ENCODE measurements at regions not wholly inside any gene's neighbourhood (a gene's known extent, or its start where the extent isn't known, plus 50 kb on each side); places are given as distances from the start of the nearest gene placed in this dataset.
"Not testable (repeated sequence)": the region's sequence is repeated elsewhere in the genome, so short reads cannot be mapped to it uniquely, and the experiment has no call there.

DNA sequence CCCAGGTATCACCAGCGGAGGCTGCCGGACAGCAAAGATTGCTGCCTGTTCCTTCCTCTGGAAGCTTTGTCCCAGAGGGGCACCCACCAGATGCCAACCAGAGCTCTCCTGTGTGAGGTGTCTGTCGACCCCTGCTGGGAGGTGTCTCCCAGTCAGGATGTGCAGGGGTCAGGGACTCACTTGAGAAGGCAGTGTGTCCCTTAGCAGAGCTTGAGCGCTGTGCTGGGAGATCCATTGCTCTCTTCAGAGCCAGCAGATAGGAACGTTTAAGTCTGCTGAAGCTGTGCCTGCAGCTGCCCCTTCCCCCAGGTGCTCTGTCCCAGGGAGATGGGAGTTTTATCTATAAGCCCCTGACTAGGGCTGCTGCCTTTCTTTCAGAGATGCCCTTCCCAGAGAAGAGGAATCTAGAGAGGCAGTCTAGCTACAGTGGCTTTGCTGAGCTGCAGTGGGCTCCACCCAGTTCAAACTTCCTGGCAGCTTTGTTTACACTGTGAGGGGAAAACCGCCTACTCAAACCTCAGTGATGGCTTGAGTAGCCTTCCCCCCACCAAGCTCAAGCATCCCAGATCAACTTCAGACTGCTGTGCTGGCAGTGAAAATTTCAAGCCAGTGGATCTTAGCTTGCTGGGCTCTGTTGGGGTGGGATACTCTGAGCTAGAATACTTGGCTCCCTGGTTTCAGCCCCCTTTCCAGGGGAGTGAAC is 253.7 kb downstream of the SPATA31A6 start:
- DNase-seq = not testable (repeated sequence)

DNA sequence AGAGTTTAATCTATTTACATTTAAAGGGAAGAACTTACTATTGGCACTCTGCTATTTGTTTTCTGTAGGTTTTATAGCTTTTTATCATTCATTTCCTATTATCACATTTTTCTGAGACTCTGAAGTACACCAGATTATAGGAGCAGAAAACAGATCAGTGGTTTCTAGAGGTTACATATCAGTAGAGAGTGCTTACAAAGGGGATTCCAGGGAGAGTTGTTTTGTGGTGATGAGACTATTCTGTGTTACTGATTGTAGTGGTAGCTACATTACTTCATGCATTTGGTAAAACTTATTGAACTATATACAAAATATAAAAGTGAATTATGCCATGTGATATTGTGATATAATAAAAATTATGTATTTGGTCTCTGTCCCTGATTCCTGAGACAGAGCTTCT is 259.2 kb downstream of the SPATA31A6 start:
- not testable (repeated sequence) for DNase-seq

DNA sequence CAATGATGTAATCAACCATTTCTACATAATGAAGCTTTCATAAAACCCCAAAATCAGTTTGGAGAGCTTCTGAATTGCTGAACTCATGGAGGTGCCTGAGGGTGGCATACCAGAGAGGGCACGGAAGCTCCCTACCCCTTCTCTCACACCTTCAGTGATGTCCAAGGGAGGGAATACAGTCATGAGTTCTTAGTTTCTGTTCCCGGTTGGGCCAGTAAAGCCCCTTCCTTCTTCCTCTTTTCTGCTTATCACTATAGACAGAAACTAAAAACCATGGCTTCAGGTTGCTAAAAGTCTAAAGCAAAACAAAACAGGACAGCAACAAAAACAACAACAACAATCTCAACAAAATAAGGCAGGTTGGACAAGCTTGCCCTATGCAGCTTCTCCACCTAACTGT is 260.0 kb downstream of the SPATA31A6 start:
- DNase-seq = not testable (repeated sequence)

DNA sequence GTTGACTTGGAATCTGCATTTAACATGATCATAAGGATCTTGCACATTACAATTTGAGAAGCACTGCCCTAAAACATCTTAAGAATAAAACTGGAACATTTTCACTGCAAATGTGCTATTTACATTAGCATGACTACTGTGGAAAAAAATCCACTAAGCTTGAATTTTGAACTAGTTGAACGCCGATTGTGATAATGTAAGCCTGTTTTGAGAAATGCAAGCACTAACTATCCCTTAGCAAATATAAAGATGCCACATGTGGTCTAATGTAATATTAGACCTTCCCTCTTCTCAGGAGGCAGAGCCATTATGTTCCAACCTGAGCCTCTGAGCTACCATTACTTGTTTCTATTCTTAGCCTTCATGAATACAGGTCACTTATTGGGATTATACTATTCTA is 278.0 kb downstream of the SPATA31A6 start:
- DNase-seq = not testable (repeated sequence)

DNA sequence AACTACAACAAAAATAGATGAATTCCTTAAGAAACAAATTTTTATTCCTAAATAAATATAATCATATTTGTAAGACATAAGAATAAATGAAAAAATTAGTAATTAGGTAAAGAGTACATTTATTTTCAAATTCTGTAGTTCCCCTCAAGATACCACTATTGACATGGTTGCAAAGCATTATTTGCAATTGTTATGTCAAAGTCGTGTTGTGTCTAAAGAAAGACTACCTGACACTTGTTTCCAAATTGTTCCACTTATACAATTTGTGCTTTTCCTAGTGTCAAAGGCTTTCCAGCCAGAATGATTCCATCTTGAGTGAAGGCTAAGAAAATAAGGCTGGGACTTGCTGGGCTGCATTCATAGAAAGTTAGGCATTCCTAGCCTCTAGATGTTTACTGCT is 278.4 kb downstream of the SPATA31A6 start:
- DNase-seq = not testable (repeated sequence)

DNA sequence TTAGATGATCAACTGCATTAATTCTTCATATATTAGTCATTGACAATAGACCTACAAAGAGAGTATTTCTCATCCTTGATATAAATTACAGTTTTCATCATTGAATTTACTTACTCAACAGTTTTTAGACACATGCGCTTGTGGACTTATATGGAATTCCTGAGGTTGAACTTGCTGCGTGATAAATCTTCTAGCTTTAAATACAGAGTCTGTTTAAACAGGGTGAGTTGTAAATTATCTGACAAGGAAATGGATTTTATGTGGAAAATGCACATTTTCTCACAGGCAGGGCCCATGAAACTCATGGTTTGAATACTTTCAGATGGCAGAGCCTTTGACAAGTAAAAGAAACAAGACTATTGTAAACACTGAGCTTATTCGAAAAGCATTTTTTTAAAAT is 280.5 kb downstream of the SPATA31A6 start:
- DNase-seq = not testable (repeated sequence)

DNA sequence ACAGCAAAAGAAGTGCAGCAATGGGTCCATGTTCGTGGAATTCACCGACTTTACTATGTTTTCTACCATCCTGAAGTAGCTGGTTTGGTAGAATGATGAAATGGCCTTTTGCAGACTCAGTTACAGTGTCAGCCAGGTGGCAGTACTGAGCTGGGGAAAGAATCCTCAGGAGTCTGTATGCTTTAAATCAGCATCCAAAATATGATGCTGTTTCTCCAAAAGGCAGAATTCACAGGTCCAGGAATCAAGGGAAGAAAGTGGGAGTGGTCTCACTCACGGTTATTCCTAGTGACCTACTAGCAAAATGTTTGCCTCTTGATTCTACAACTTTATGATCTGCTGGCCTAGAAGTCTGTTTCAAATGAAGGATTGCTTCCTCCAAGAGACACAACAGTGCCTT is 287.1 kb downstream of the SPATA31A6 start:
- not testable (repeated sequence) for DNase-seq

DNA sequence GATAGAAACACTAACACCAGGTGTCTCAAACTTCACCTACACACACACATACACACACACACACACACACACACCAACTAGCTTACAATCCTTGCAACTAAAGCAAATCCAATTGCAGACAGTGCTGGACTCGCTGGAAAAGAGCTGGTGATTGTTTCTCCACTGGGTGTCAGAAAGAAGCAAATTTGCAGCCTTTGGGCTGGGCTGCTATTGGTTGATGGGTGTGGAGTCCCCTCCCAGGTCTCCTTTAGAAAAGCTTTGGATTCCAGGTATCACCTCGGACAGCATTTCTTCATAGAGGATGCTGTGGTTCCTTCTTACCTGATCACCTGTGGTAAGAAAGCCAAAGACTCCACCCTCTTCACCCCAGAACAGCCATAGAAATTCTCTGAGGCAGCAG is 307.5 kb downstream of the SPATA31A6 start:
- not testable (repeated sequence) for DNase-seq

DNA sequence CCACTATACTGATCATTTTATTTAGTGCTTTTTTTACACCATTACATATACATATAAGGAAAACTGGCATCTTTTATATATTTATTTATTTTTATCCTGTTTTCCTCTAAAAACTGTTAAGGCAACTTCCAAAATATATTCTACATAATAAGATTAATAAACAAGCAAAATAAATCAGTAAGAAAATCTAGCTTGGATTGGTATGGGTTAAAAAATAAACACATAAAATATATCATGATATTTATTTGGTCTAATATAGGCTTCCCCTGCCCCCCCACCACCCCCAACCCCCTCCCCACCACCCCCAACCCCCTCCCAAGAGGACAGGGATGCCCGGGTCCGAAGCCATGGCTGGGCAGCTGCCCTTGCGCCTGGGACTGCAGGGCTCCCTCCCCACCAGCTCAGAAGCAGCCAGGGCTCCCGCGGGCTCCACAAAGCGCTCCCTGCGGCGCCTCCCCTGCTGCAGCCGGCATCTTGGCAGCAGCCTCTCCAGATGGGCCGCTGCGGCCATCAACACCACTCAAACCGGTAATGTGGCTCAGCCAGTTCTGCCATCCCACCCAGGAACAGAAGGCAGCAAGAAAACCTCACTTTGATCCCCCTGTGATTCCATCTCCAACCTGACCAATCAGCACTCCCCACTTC is 319.3 kb downstream of the SPATA31A6 start:
- not testable (repeated sequence) for DNase-seq

DNA sequence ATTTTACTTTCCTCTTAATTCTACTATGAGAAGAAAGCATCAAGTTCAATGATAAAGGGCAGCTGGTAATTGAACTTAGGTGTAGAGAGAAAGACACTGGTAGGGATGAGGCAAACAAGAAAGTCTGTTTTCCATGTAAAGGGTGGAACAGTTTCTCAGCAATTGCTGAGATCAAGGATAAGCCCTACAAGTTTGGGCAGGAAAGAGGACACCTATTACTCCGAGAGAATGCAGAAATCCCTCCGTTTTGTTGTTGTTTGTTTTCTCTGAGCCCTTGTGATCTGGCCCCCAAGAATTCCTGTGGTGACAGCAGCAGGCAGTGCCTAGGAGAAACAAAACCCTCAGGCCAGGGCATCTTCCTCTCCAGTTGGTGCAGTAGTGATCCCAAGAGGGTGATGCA is 324.7 kb downstream of the SPATA31A6 start:
- not testable (repeated sequence) for DNase-seq

DNA sequence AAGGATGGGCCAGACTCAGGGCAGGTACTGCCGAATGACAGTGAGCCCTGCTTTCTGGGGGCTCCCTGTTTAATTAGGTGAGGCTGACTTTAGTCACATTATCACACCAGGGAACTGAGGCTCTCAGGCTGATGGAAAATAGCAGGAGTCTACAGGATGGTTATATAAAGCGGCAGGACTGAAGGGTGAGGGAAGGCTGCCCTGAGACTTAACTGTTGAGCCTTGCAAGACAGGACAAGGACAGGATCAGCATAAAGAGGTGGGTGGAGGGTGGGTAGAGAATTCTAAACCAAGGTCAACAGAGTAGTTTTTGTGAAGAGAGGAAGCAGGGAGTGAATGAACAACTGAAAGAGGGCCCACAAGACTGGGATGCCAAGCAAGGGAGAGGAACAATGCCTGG is 330.1 kb downstream of the SPATA31A6 start:
- not testable (repeated sequence) for DNase-seq

DNA sequence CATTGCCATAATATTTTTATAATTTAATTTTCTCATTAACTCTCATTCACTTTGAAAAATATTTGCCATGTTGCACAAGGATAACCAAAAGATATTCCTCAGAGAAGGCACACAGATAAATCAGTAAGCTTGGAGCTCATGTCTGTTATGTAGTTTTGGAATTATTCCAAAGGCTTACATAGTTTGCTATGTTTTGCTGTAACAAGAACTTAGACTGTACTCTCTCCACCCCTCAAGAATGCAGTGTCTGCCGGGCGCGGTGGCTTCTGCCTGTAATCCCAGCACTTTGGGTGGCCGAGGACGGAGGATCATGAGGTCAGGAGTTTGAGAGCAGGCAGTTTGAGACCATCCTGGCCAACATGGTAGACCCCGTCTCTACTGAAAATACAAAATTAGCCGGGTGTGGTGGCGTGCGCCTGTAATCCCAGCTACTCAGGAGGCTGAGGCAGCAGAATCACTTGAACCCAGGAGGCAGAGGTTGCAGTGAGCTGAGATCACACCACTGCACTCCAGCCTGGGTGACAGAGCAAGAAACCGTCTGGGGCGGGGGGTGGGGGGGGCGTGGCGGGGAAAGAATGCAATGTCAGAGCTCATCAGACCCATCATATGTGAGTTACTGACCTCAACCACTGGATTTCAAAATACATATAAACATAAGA is 351.0 kb downstream of the SPATA31A6 start:
- not testable (repeated sequence) for DNase-seq

DNA sequence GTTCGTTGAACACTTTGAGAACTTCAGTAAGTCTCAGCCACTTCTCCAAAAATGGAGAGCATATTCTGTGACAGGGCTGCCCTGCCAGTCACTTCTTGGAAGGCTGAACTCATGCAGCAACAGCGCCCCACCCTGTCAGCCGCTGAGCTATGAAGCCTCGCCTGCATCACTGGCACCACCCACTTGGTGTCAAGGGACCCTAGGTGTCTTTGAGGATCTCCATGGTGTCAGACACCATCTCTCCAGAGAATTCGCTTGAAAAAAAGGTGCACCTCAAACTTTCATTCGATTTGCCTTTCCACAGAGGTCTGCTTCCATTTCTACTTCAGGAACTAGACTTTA is 351.5 kb downstream of the SPATA31A6 start:
- DNase-seq = not testable (repeated sequence)

DNA sequence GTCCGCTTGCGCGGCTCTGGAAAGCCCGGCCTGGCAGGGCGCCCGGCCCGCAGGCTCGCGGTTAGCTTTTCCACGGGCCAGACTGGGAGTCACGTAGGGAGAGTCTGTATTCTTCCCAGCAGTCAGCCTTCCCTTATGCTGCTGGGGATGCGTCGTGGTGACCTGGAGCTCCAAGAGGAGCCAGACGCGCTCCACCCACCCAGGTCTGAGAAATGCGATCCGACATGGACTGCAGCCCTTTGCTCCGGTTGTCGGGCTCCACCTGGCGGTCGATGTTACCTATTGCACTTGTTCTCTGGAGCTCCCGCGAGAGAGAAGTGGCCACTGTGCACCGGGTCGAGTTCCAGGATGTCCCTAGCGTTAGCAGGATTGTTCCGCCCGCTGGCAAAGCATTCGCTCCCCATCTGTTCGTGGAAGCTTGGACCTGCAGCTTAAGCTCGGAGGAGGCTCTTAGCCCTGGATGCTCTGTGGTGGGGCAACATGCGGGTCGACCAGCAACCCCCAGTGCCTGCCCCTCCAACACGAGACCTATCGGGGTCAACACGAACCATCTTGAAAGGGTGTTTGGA is 367.4 kb downstream of the SPATA31A6 start:
- not testable (repeated sequence) for DNase-seq

DNA sequence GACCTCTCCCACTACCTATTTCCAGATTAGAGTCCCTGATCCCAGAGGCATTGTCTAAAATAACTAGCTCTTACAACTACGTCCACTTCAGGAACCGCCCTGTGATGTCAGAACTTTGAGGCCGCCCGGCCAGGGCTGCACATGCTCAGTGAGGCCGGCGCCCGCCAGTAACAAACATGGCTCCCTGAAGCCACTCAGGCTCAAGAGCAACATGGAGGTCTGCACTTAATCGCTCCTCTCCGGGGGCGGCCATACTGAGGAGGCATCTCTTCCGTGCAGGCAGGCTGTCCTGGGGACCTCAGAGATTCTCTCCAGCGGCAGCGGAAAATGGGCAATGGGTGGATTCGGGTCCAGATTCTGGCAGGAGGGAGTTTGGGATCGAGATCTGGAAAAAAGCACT is 385.1 kb downstream of the SPATA31A6 start:
- not testable (repeated sequence) for DNase-seq

DNA sequence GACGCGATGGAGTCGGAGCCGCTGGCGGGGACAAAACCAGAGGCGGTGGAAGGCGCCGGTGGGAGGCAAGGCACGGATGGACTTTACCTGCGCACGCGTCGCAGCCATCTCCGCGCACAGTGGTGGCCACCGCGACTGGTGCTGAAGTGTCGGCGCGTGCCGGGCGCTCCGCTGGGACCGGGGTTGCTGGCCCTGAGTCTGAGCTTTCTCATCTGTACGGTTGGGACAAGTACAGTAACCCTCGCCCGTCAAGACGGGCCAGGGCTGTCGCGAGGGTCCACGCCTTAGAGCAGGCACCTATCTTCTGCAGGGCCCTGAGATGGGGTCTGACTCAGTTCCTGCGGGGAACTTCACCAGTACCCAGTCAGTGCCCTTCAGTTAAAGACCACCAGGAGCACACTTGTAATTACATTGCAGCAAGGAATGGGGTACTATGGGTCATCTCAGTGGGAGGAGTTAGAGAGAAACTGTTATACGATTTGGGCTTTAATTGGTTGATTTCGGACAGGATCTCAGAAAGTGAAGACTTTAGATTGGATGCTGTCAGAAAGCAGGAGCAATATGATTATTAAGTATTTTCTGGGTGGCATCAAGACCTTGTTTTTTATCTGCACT is 385.6 kb downstream of the SPATA31A6 start:
- DNase-seq = not testable (repeated sequence)

DNA sequence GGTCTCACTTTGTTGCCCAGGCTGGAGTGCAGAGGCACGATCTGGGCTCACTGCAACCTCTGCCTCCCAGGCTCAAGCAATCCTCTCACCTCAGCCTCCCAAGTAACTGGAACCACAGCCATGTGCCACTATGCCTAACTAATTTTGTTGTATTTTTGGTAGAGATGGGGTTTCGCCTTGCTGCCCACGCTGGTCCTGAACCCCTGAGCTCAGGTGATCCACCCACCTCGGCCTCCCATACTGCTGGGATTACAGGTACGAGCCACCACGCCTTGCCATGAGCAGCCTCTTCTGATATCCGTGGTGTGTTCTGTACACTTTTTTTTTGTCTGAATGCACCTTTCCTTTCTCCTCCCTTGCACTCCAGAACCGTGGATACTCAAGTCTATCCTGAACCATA is 394.4 kb downstream of the SPATA31A6 start:
- not testable (repeated sequence) for DNase-seq
